ENCODE measurements at regions not wholly inside any gene's neighbourhood (a gene's known extent, or its start where the extent isn't known, plus 50 kb on each side); places are given as distances from the start of the nearest gene placed in this dataset.
"Not testable (repeated sequence)": the region's sequence is repeated elsewhere in the genome, so short reads cannot be mapped to it uniquely, and the experiment has no call there.

DNA sequence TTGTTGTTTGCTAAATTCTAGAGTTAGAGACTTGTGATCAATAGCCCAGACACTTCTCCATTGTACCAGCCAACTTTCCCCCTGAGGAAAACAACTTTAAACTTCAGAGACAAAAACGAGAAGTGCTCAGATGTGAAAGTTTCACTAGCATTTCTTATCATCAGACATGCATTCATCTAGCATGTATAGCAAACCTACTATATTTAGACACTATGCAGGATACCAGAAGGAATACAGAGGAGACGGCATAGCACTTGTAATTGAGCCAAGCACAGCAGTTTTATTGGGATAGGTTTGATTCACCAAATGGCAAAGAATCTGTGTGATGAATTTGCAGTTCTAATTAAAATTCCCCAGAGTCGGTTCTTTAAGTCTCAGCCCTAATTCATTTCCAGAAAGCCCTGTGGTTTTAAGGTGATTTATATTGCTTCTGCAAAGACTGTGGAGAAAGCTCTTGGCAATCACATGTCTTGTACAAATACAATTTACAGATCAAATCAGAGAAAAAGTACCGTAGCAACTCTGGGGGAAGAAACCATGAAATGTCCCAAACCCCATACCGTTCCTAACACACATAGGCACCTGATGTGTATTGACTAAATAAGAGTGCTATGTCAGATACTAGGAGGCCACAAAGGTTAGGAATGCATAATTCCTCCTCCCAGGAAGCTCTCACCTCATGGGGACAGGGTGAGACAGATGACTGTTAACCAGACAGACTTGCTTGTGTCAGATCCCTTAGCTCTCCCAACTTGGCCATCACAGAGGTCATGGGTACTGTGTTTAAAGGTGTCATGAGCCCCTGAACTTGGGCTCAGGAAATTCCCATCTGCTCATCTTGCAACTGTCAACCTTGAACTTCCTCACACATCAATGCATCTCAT is 69.6 kb upstream of the KRAS start:
- no peaks in the 10 kb centered on the region for H3K9me3 ChIP-seq (replicated peaks in 1 of 3)
- peaks cover 0 to 23% of the 10 kb centered on the region in 2 donors for H3K4me1 ChIP-seq (replicated peaks in 1 of 2)
- TF ChIP-seq POLR2A (IDR thresholded peaks at IDR 0.05): no peak
- no peak overlapping the region for H3K4me3 ChIP-seq
- no peaks in the 10 kb centered on the region for H3K36me3 ChIP-seq (replicated peaks in 1 of 2)
- H3K27me3 ChIP-seq: no peaks in the 10 kb centered on the region
- intact Hi-C loops (cut with DNase I): no loop called here
- DNase-seq: no peak
- 57 to 70% (median 58%) methylated on average over 5 of the region's 5 CpGs for WGBS, 4 donors
- no peak overlapping the region for H3K27ac ChIP-seq

DNA sequence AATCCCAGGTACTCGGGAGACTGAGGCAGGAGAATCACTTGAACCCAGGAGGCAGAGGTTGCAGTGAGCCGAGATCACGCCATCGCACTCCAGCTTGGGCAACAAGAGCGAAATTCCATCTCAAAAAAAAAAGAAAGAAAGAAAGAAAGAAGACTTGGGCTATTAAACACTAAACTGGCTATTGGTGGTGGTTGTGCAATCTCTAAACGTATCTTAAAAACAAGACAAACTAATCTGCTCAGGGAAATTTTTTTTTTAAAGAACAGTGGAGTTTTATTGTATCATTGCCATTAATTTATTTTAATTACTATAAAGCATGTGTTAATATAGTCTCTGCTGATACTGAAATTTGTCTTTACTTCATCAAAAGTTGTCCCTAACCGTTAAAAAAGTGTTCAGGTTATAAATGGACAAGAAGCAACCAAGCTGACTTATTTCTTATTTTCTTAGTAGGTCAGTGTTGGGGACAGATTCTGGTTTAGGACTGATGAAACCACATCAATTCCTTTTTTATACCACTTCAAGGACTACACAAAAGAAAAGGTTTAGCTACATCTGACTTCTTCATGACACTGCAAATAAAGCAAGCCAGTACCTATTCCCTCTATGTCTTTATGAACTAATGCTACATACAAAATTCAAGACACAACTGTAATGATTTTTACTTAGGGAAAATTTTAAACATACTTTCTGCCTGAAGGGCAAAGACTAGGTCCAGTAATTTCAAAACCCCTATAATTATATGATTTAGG is 68.7 kb upstream of the KRAS start:
- intact Hi-C loops (cut with DNase I): no loop called here
- Histone ChIP-seq H3K4me1 (replicated peaks in 1 of 2) (peaks cover 0 to 14% of the 10 kb centered on the region in 2 donors), H3K4me3 (no peak overlapping the region), H3K36me3 (replicated peaks in 1 of 2) (no peaks in the 10 kb centered on the region), H3K27me3 (no peaks in the 10 kb centered on the region), H3K9me3 (replicated peaks in 1 of 3) (no peaks in the 10 kb centered on the region), H3K27ac (no peak overlapping the region)
- DNase-seq: no peak
- TF ChIP-seq, protein P1, sequence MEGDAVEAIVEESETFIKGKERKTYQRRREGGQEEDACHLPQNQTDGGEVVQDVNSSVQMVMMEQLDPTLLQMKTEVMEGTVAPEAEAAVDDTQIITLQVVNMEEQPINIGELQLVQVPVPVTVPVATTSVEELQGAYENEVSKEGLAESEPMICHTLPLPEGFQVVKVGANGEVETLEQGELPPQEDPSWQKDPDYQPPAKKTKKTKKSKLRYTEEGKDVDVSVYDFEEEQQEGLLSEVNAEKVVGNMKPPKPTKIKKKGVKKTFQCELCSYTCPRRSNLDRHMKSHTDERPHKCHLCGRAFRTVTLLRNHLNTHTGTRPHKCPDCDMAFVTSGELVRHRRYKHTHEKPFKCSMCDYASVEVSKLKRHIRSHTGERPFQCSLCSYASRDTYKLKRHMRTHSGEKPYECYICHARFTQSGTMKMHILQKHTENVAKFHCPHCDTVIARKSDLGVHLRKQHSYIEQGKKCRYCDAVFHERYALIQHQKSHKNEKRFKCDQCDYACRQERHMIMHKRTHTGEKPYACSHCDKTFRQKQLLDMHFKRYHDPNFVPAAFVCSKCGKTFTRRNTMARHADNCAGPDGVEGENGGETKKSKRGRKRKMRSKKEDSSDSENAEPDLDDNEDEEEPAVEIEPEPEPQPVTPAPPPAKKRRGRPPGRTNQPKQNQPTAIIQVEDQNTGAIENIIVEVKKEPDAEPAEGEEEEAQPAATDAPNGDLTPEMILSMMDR (IDR thresholded peaks at IDR 0.05): no peak
- no peak for TF ChIP-seq POLR2A (IDR thresholded peaks at IDR 0.05)
- WGBS, 4 donors: 88 to 92% (median 91%) methylated on average over 7 of the region's 7 CpGs

DNA sequence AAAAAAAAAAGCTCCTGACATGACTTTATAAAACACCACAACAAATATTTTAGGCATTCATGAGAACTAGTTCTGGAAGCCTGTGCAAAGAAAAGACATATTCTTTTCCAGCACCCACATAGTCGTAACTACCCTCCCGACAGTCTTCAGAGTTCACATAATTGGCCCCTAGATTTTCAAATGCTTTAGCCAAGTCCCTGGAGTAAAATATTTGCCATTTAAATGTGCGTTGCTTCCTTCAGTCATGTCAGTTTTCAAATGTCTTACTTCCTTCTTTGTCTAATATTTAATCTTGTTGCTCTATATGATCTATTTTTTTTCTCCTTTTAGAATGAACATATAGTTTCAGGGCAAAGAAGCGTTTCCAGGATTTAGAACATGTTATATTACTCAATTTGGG is 66.8 kb upstream of the KRAS start:
- Histone ChIP-seq H3K4me3 (no peak overlapping the region), H3K27me3 (no peaks in the 10 kb centered on the region), H3K9me3 (replicated peaks in 1 of 3) (no peaks in the 10 kb centered on the region), H3K36me3 (replicated peaks in 1 of 2) (no peaks in the 10 kb centered on the region), H3K4me1 (replicated peaks in 1 of 2) (no peaks in the 10 kb centered on the region), H3K27ac (no peak overlapping the region)
- intact Hi-C loops (cut with DNase I): no loop called here
- DNase-seq: no peak
- 72 to 79% (median 77%) methylated on average over 4 of the region's 4 CpGs for WGBS, 4 donors
- TF ChIP-seq POLR2A (IDR thresholded peaks at IDR 0.05): no peak
- TF ChIP-seq, protein P1 (IDR thresholded peaks at IDR 0.05): no peak

DNA sequence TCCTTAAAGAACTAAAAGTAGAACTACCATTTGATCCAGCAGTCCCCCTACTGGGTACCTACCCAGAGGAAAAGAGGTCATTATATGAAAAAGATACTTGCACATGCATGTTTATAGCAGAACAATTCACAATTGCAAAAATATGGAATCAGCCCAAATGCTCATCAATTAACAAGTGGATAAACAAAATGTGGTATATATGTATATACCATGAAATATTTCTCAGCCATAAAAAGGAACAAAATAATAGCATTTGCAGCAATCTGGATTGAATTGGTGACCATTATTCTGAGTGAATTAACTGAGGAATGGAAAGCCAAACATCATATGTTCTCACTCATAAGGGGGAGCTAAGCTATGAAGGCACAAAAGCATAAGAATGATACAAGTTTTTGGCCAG is 64.7 kb upstream of the KRAS start:
- no peaks in the 10 kb centered on the region for H3K4me1 ChIP-seq (replicated peaks in 1 of 2)
- no peak overlapping the region for H3K27ac ChIP-seq
- DNase-seq: no peak
- TF ChIP-seq, protein P1 (IDR thresholded peaks at IDR 0.05): no peak
- no peak for TF ChIP-seq POLR2A (IDR thresholded peaks at IDR 0.05)
- H3K27me3 ChIP-seq: no peaks in the 10 kb centered on the region
- intact Hi-C loops (cut with DNase I): no loop called here
- no peak overlapping the region for H3K4me3 ChIP-seq
- H3K9me3 ChIP-seq (replicated peaks in 1 of 3): no peaks in the 10 kb centered on the region
- no peaks in the 10 kb centered on the region for H3K36me3 ChIP-seq (replicated peaks in 1 of 2)

DNA sequence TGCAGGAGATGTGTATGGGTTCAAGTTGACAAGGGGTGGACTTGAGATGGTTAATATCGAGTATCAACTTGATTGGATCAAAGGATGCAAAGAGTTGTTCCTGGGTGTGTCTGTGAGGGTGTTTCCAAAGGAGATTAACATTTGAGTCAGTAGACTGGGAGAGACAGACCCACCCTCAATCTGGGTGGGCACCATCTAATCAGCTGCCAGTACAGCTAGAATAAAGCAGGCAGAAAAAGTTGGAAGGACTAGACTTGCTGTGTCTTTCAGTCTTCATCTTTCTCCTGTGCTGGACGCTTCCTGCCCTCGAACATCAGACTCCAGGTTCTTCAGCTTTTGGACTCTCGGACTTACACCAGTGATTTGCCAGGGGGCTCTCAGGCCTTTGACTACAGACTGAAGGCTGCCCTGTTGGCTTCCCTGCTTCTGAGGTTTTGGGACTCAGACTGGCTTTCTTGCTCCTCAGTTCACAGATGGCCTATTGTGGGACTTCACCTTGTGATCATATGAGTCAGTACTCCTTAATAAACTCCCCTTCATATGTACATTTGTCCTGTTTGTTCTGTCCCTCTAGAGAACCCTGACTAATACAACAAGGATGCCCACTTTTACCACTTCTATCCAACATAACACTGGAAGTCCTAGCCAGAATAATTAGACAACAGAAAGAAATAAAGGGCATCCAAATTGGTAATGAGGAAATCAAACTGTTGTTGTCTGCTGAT is 62.7 kb upstream of the KRAS start:
- H3K4me3 ChIP-seq; H3K27ac ChIP-seq; H3K36me3 ChIP-seq (replicated peaks in 1 of 2); DNase-seq; intact Hi-C loops (cut with DNase I); H3K9me3 ChIP-seq (replicated peaks in 1 of 3); H3K4me1 ChIP-seq (replicated peaks in 1 of 2); H3K27me3 ChIP-seq: not testable (repeated sequence)
- WGBS, 4 donors: 66 to 95% (median 90%) methylated on average over 4 of the region's 4 CpGs
